ENCODE measurements at regions not wholly inside any gene's neighbourhood (a gene's known extent, or its start where the extent isn't known, plus 50 kb on each side); places are given as distances from the start of the nearest gene placed in this dataset.
A peak's percentile ranks its signal among the peaks of the same experiment; 100 is the strongest.

DNA sequence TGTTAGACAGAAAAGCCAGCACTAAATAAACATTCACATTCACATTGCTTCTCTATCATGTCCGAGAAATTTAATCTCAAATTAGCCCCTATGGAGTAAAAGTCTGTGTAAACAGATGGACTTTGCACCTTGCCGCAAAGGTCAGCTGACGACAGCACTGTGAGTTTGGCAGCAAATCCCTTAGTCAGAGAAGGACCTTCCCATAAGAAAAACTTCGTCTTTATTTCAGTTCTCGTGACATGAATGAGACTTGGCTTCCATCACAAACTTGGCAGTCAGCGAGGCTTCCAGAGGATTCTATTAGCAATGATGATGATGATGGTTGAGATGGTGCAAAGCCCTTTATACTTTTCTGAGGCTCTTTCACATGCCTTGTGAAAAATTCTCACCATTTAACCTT lies 133.7 kb upstream of the IFNGR1 start:
- DNase-seq = no peak

GRCh38 chr6:137351890-137352289 lies 132.7 kb upstream of the IFNGR1 start:
- no peak for DNase-seq

- no peak for DNase-seq
These were observed 131.7 kb upstream of the IFNGR1 start for GRCh38 chr6:137350857-137351256.

GRCh38 chr6:137349856-137350830 lies 131.0 kb upstream of the IFNGR1 start:
- DNase-seq = no peak

DNA sequence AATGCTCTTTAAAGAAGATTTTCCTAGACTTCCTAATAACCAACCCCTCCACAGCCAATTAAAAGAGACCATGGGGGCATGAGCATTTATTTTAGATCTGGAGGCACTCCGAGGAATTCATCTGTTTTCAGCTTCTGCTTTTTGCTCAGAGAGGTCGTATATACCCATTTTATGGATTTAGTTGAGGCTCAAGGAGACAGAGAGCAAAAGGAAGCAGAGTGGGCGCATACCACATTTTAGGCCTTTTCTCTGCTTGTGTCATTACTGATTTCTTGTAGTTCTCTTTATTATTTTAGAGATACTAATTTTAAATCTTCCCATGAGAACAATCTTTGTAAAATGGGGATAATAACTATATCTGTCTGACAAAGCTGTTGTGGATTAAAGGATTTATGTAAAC lies 129.6 kb upstream of the IFNGR1 start:
- no peak for DNase-seq

DNA sequence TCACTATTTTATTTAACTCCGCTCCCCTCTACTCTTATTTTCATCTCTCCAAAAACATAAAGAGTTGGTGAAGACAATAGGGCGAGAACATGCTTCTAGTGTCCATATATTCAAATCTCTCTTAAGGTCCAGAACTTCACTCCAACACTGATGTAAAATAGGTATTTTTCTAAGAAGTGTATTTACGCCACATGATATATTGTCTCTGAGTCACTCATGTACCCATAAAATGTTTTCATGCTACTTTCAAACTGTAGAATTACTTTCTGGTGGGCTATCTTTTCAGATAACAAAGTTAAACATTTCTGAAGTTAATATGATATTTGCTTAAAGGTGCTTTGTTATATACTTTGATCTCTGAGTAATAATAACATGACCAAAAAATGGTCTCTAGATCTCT lies 124.1 kb upstream of the IFNGR1 start:
- no peak for DNase-seq

DNA sequence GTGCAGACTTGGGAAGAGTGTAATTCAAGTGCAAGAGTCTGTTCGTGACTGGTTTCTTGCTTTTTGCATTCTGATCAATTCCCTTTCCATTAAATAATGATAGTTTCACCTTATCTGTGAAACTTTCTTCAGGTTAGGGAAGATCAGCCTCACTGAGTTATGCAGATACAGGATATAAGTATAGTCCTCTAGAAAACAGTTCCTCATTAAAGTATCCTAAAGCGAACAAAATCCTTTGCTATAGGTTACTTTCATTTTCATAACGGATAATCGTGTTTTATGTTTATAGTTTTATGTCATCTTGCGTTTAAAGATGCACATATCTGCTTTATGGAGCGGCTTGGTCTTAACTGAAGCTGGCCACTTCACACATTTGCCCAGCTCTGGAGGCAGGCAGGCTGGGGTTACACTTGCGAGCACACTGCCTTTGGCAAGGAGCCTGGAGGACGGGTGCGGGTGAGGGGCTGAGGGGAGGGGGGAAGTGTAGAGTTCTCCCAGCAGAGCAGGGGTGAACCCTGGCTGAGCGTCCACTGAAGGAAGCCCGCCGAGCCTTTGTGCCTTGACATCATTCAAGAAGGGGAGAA lies 123.5 kb upstream of the IFNGR1 start:
- DNase-seq = no peak

DNA sequence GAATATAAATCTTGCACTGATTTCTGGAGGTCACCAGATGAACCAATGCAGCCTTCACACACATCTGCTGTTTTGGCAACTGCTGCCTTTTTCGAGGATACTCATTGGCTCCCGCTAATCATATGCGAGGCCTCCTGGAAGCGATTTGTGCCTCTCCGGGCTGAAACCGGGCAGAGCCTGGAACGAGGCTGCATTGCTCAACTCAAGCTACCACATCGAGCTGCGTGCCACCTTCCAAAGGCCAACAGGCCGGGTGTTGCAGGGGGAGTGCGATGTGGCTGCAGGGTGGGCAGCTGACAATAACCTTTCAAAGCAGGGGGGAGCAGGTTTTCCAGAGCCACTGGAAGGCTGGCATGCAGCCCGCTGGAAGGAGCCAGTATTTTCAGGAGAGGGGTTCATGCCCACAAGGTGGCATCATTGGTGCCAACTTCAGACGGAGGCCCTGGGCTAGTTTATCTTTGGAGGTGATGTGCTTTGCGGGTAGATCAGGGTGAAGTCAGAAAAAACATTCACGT lies 122.6 kb upstream of the IFNGR1 start:
- DNase-seq = no peak

DNA sequence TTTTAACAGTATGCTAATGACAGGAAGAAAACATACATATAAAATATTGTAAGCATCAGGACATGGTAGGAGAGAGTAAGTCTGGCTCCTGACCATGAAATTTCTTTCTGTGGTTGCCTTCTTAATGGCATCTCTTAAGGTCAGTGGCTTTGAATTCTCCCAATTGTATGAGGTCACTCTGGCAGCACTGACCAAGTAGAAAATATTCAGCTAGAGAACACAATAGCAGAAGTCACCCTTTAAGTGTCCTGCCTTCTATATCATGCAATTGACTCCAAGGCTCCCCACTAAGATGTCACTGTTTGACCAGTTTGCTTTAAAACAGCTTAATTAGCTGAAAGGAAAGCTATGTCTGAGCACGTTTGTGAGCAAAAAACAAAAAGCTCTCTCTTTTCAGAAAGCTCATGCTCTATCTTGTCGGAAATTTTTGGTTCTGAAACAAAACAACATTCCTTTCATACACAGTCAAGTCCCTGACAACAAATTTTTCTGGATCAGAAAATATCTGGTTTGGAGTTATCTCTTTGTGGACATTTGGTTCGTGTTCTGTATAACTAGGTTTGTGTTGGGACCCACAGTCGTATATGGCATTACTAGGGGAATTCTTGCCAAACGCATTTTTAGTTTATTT lies 120.9 kb upstream of the IFNGR1 start:
- DNase-seq = no peak

DNA sequence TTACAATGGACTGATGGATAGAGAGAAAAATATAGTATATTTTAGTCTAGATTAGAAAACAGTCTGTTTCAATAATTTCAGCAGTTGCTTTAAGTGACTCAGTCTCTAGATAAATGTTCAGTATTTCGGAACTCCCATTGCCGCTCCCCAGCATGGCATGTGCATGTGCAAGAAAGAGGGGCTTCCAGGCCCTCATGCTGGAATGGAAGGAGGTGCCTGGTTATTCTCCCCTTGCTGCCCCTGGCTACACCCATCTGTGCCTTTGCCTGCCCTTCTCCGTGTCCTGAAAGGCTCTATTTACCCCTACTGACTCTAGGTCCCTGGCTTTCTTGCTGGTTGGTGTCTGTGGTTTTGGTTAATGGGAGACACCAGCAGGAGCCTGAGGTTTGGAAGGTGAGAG lies 115.7 kb upstream of the IFNGR1 start:
- DNase-seq = no peak

DNA sequence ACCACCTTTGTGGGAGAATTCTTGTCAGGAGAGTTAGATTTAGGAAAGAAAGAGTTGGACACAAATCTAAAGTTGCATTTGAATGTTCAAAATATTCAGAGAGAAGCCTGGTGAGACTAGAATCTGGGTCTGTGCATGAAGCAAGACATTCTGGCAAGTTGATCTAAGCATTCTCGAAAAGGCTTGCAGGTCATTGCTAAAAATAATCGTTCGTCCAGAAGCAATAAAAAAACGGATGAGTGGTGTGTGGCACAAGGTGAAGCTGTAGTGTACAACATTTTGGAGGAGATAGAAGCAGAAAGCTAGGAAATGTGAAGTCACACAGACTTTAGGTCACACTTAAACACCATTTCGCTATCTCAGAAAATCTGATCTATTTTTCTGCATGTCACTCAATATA lies 114.9 kb upstream of the IFNGR1 start:
- no peak for DNase-seq

DNA sequence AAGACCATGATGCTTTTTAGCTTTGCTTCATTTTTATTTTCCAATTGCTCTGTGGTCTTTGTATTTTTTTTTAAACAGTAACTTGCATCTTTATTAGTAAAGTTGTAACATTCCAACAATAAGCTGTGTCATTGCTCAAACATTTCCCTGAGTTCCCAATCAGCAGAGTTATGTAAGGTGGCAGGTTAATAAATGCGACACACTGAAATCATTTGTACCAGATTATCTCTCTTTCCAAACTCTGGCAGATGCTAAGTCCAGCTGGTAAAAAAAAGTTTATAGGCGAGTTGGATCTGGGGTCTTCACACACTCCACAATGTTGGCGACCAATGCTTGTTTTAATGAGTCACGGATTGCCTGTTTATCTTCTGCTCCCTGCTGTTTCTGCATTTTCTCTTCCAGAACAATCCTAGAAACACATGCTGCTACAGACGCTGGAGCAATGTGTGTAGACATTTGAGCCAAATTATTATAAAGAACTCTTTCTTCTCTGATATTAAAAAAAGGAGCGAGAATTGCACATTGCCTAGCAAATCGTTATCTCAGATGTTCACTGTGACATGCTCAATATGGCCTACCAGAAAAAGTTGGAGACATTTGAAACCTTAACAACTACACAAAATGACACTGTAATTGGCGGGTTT lies 113.6 kb upstream of the IFNGR1 start:
- DNase-seq = no peak

DNA sequence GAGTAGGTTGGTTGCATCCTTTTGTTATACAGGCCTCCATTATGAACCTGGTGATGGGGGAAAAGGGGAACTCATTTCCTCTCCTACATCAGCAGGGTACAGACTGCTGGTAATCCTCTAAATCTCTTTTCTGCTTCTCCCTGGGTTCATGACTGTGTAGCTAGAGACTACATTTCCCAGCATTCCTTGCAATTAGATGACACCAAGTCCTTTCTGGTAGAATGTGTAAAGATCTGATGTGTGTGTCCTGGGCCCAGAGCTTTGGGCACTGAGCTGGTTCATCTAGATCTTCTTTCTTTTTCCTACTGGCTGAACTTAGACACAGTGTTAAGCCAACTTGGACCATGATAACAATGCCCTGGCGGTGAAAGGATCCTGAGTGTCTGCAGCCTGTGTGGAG lies 104.7 kb upstream of the IFNGR1 start:
- no peak for DNase-seq

GRCh38 chr6:137320271-137320670 lies 101.1 kb upstream of the IFNGR1 start:
- DNase-seq = no peak

DNA sequence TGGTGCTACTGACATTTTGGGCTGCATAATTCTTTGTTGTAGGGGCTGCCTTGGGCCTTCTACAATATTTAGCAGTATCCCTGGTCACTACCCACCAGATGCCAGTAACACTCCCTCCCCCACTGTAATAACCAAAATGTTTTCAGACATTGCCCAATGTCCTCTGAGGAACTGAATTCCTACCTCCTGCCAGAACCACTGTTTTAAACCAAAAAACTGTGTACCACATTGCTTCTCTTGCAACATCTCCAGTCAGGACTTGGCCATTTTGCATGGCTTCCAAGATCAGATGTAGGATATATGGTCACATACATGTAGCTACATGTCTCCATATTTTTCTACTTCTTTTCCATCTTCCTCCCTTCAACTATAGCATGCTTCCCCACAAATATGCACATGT lies 97.4 kb upstream of the IFNGR1 start:
- no peak for DNase-seq

DNA sequence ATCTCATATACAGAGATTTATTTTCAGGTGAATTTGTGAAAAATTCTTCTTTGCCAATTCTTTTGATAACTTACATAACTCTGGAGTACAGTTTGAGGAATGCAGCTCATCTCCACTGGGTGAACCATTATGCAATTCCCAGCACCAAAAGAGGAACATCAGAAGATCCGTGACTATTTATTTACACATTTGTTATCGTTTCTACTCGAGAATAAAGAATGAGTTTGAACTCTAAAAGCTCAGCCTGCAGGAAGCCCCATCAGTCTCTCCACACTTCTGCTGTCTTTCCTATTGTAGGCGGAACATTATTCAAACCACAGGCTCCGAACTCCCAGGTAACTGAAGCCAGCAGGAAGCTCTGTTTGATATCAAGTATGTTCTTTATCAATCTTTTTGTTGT lies 95.9 kb upstream of the IFNGR1 start:
- no peak for DNase-seq

- DNase-seq = peak; percentile 61
These were observed 95.0 kb upstream of the IFNGR1 start for GRCh38 chr6:137313928-137314855.

GRCh38 chr6:137313211-137313610 lies 94.0 kb upstream of the IFNGR1 start:
- DNase-seq = no peak

DNA sequence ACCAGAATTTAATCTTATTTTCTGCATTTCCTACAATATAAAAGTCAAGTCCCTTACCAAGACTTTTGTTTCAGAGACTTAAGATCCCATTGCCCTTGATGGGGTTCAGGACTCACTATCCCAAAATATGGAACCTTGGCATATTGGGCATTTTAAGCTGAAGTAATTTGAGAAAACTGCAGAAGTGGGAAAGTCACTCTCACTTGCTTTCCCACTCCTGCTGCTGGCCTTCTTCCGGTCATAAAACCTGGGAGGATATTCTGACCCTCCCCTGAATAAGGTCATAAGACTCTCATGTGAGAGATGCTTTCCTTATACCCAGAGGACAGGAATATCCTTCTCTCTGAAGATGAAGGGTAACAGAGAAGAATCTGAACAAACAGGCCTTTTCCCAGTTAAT lies 92.8 kb upstream of the IFNGR1 start:
- DNase-seq = no peak

DNA sequence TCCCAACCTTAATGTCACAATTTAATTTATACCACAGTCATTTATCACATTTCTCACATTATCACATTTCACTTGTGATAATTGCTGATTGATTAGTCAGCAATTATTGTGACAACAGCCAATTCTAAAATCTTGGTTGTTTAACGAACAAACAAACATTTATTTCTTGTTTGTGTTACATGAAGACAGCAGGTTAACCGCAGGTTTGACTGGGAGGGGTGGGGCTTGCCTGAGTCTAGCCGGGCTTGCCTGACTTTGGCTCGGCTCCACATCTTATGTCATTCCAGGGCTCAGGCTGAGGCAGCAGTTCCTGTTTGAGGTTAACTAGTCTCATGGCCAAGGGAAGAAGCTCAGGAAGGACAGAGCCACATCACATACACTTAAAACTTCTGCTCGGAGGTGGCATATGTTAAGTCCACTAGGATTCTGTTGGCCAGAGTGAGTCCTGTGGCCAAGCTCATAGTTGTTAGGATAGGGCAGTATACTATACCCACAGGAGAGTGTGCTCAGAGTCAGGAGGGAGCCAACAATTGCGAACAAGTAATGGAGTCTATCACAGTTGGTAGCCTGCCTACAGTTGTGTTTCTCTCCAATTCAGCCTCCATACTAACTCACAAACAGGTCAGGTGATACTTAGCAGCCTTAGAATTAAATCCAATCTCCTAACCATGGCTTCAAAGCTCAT lies 90.0 kb upstream of the IFNGR1 start:
- no peak for DNase-seq

DNA sequence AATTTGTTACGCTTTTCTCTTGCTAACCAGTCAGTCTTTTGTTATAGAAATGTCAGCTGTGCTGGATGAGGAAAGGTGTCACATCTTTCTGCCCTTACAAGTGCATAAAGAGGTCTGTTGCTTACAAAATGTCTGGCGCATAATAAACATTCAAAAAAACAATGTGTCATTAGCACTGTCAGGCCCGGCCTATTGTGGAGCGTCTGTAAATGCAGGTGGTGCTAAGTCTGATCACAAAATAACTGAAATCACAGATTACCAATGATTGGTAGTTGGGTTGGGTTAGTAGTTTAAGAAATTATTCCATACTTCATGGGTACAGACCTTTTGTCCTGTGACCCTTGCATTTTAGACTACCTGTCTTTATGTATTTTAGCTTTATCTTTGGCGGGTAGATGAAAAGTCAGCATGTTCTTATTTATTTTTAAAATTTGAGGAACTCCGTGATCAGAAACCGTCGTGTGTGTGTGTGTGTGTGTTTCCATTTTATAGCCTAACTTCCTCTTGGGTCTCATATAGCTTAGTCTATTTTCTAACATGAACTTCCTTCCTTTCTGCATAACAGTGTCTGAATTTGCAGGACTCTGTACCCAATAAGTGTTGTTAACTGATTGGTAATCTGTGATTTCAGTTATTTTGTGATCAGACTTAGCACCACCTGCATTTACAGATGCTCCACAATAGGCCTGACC lies 88.1 kb upstream of the IFNGR1 start:
- DNase-seq = no peak
